Testis (tissue), 2 donors: ENCODE measurements at regions not wholly inside any gene's neighbourhood (a gene's known extent, or its start where the extent isn't known, plus 50 kb on each side); places are given as distances from the start of the nearest gene placed in this dataset.

Source experiments
- DNase-seq: peaks from one replicate; pipeline ENCODE4 v3.0.0-alpha.2; 2019
- H3K27ac ChIP-seq, 2 donors: fragments of 200-600 bp; sonication (generic); one replicate each; pipeline ENCODE4 v1.5.1; 2019
- H3K27me3 ChIP-seq: fragments of 200-600 bp; sonication (generic); one replicate; pipeline ENCODE4 v1.5.1; 2019
- H3K36me3 ChIP-seq: fragments of 200-600 bp; sonication (generic); one replicate; pipeline ENCODE4 v1.5.1; 2017; ENCODE audit warnings: low read depth; ENCODE audit errors: missing control alignments
- H3K4me1 ChIP-seq: fragments of 200-600 bp; sonication (generic); one replicate; pipeline ENCODE4 v1.5.1; 2019
- H3K4me3 ChIP-seq, 2 donors: fragments of 200-600 bp; sonication (generic); one replicate each; pipeline ENCODE4 v1.5.1; 2017 to 2019
- H3K9me3 ChIP-seq: fragments of 200-600 bp; sonication (generic); one replicate; pipeline ENCODE4 v1.5.1; 2017
- CTCF ChIP-seq, 3 experiments: fragments of 450-650 bp in 2 of 3; fragments of 200-600 bp in 1 of 3; sonication (generic) in 1 of 3; IDR thresholded peaks; one replicate each; pipeline ENCODE4 v1.5.1; 2016 to 2019; ENCODE audit warnings: antibody characterized with exemption in 3 of 3, mild to moderate bottlenecking in 2 of 3, moderate library complexity in 1 of 3
- POLR2A ChIP-seq: fragments of 450-650 bp; IDR thresholded peaks from one replicate; pipeline ENCODE4 v1.6.1; 2017; ENCODE audit warnings: antibody characterized with exemption, mild to moderate bottlenecking, moderate library complexity
- WGBS, 2 donors: methylation state at CpG; one replicate each; pipeline ENCODE4 v1.1.5; 2018; 5-methylcytosine and 5-hydroxymethylcytosine counted together
- intact Hi-C: fragments of 100-400 bp; cut with DNase I; formaldehyde crosslinking; loops from one replicate; pipeline ENCODE4 v1.15.1; 2023; ENCODE audit warnings: low total_unique reads

- H3K36me3 ChIP-seq = no peaks in the 10 kb centered on the region
- H3K4me3 ChIP-seq = no peak overlapping the region
- H3K27me3 ChIP-seq = no peaks in the 10 kb centered on the region
- no peak for TF ChIP-seq POLR2A
- no peak for TF ChIP-seq CTCF (IDR thresholded peaks at IDR 0.05)
- no peak overlapping the region for H3K27ac ChIP-seq
- H3K9me3 ChIP-seq = no peaks in the 10 kb centered on the region
- no peak for DNase-seq
- 79 to 89% methylated on average over 2 of the region's 2 CpGs for WGBS, 2 donors
- peaks cover 5% of the 10 kb centered on the region for H3K4me1 ChIP-seq
- intact Hi-C loops = no loop called here
Observed at GRCh38 chr5:67281874-67282273, 85.3 kb upstream of the CD180 start.

GRCh38 chr5:67273689-67274356 is 77.2 kb upstream of the CD180 start:
- H3K27me3 ChIP-seq = no peaks in the 10 kb centered on the region
- H3K36me3 ChIP-seq = no peaks in the 10 kb centered on the region
- no peak for TF ChIP-seq CTCF (IDR thresholded peaks at IDR 0.05)
- no peak for TF ChIP-seq POLR2A
- no peak overlapping the region for H3K27ac ChIP-seq
- WGBS, 2 donors = 91% methylated on average over 9 of the region's 9 CpGs
- H3K4me3 ChIP-seq = no peak overlapping the region
- intact Hi-C loops = no loop called here
- no peaks in the 10 kb centered on the region for H3K9me3 ChIP-seq
- H3K4me1 ChIP-seq = peaks cover 13% of the 10 kb centered on the region
- no peak for DNase-seq

- Histone ChIP-seq H3K36me3 (no peaks in the 10 kb centered on the region), H3K9me3 (no peaks in the 10 kb centered on the region), H3K4me3 (no peak overlapping the region), H3K4me1 (peaks cover 23% of the 10 kb centered on the region), H3K27me3 (no peaks in the 10 kb centered on the region), H3K27ac (no peak overlapping the region)
- no peak for TF ChIP-seq CTCF (IDR thresholded peaks at IDR 0.05)
- no peak for TF ChIP-seq POLR2A
- WGBS, 2 donors = 67 to 68% methylated on average over 7 of the region's 7 CpGs
- no peak for DNase-seq
- intact Hi-C loops = no loop called here
Observed at GRCh38 chr5:67272453-67273130, 76.0 kb upstream of the CD180 start.

- H3K4me1 ChIP-seq = peaks cover 27% of the 10 kb centered on the region
- TF ChIP-seq CTCF (IDR thresholded peaks at IDR 0.05) (no peak), POLR2A (no peak)
- no peaks in the 10 kb centered on the region for H3K36me3 ChIP-seq
- intact Hi-C loops = loop anchor here (10.0 kb wide), 1 partner anchor 536 kb away; no protein-coding TSS in a partner anchor
- 30 to 32% methylated on average over 10 of the region's 10 CpGs for WGBS, 2 donors
- peak; percentile 89 for DNase-seq
- H3K4me3 ChIP-seq = no peak overlapping the region
- peak overlapping the region; percentile 81 to 84 for H3K27ac ChIP-seq
- no peaks in the 10 kb centered on the region for H3K9me3 ChIP-seq
- H3K27me3 ChIP-seq = no peaks in the 10 kb centered on the region
Observed at GRCh38 chr5:67268231-67269021, 71.8 kb upstream of the CD180 start.
